ENCODE measurements at regions not wholly inside any gene's neighbourhood (a gene's known extent, or its start where the extent isn't known, plus 50 kb on each side); places are given as distances from the start of the nearest gene placed in this dataset.

DNA sequence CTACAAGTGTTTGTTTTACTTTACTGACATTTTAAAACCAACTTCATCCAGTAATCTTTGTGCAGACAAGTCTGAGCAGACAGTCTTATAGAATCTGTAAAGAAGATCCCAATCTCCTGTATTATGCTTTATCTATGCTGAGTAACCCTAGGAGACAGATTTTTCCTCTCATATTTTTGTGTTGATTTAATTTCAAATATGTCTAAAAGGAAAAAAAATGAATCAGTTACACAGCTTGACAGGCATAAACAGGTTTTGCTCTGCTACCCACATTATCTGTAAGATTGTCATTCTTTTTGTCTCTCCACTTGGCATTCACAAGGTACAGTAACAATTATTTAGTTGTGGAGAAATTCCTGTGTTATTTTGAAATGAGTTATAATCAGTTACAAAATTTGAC, 415.0 kb downstream of the NYAP2 start:
- TF ChIP-seq CTCF (conservative IDR thresholded peaks at IDR 0.05) = no peak
- TF ChIP-seq ZFX (IDR thresholded peaks at IDR 0.05) = no peak
